ENCODE measurements at regions not wholly inside any gene's neighbourhood (a gene's known extent, or its start where the extent isn't known, plus 50 kb on each side); places are given as distances from the start of the nearest gene placed in this dataset.

DNA sequence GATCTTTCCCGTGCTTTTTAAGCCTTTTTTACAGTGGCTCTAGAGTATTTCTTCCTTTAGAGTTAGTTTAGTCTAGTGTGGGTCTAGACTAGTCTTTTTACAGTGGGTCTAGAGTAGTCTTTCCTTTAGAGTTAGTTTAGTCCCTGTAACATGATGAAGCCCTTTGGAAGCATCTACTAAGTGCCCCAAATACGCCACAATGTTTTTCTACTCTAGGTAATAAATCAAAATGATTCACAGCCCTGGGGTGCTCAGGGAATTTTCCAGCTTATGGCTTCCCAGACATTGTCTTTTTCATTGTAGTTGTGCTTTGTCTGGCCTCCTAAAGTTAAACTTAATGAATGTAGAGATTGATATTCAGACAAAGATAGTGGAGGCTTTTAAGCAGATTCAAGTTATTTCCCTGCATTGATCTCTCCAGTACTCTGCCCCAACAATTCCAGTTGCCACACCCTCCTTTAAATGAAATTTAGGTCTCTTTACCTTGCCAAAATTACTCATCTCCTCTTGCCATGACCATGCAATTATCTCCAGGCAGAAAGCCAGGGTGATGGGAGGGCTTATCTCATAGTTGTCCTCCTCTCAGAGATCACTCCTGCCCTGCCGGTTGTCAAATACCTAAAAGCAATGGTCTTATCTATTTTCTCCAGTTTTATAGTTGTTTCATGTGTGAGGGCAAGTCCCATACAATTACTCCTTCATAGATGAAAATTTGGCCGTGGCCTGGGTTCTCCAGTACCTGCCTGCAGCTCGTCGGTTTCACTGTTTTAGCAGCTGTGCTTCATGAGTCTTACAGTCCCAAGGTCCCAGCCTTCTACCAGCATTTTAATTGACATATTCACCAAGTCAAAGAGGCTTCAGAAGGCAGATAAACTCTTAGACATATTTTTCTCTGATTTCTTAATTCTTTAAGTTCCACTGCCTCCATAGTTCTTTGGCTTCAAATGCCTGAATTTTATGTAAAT lies 794.0 kb upstream of the COX7C start:
- TF ChIP-seq, protein P1, sequence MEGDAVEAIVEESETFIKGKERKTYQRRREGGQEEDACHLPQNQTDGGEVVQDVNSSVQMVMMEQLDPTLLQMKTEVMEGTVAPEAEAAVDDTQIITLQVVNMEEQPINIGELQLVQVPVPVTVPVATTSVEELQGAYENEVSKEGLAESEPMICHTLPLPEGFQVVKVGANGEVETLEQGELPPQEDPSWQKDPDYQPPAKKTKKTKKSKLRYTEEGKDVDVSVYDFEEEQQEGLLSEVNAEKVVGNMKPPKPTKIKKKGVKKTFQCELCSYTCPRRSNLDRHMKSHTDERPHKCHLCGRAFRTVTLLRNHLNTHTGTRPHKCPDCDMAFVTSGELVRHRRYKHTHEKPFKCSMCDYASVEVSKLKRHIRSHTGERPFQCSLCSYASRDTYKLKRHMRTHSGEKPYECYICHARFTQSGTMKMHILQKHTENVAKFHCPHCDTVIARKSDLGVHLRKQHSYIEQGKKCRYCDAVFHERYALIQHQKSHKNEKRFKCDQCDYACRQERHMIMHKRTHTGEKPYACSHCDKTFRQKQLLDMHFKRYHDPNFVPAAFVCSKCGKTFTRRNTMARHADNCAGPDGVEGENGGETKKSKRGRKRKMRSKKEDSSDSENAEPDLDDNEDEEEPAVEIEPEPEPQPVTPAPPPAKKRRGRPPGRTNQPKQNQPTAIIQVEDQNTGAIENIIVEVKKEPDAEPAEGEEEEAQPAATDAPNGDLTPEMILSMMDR (IDR thresholded peaks at IDR 0.05), result no peak
- TF ChIP-seq POLR2A (IDR thresholded peaks at IDR 0.05), result no peak
